B cell (primary cell): ENCODE measurements at regions not wholly inside any gene's neighbourhood (a gene's known extent, or its start where the extent isn't known, plus 50 kb on each side); places are given as distances from the start of the nearest gene placed in this dataset.

Experiments
- EZH2 ChIP-seq: IDR thresholded peaks from 2 replicates; pipeline ENCODE4 v1.6.1; 2012; ENCODE audit warnings: borderline replicate concordance, low read depth, mild to moderate bottlenecking, moderate library complexity, low read length; ENCODE audit not compliant: insufficient read depth, poor library complexity, severe bottlenecking
- TF ChIP-seq, protein P1 (sequence below): fragments of 200-600 bp; IDR thresholded peaks from one replicate; pipeline ENCODE4 v1.8.0; 2022; ENCODE audit warnings: antibody characterized with exemption, mild to moderate bottlenecking

GRCh38 chr10:44056206-44056605 is 328.7 kb downstream of the CXCL12 start:
- TF ChIP-seq, protein P1, sequence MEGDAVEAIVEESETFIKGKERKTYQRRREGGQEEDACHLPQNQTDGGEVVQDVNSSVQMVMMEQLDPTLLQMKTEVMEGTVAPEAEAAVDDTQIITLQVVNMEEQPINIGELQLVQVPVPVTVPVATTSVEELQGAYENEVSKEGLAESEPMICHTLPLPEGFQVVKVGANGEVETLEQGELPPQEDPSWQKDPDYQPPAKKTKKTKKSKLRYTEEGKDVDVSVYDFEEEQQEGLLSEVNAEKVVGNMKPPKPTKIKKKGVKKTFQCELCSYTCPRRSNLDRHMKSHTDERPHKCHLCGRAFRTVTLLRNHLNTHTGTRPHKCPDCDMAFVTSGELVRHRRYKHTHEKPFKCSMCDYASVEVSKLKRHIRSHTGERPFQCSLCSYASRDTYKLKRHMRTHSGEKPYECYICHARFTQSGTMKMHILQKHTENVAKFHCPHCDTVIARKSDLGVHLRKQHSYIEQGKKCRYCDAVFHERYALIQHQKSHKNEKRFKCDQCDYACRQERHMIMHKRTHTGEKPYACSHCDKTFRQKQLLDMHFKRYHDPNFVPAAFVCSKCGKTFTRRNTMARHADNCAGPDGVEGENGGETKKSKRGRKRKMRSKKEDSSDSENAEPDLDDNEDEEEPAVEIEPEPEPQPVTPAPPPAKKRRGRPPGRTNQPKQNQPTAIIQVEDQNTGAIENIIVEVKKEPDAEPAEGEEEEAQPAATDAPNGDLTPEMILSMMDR: no peak
- TF ChIP-seq EZH2: no peak
